ENCODE measurements at regions not wholly inside any gene's neighbourhood (a gene's known extent, or its start where the extent isn't known, plus 50 kb on each side); places are given as distances from the start of the nearest gene placed in this dataset.
"Not testable (repeated sequence)": the region's sequence is repeated elsewhere in the genome, so short reads cannot be mapped to it uniquely, and the experiment has no call there.

- TF ChIP-seq CTCF (IDR thresholded peaks at IDR 0.05; ENCODE audit: extremely low read depth in 1 of 2, insufficient read depth in 1 of 2, low read depth in 1 of 2, low read length in 2 of 2); EZH2 (IDR thresholded peaks at IDR 0.05; ENCODE audit: borderline replicate concordance, low read depth, low read length, severe bottlenecking); POLR2AphosphoS5 (IDR thresholded peaks at IDR 0.05; ENCODE audit: insufficient read depth, low read depth, low read length): not testable (repeated sequence)
Observed at GRCh38 chr5:20797216-20797615, 809.2 kb upstream of the CDH18 start.

Measured in endothelial cell of umbilical vein (primary cell).